GM18505 (cell line): ENCODE measurements at regions not wholly inside any gene's neighbourhood (a gene's known extent, or its start where the extent isn't known, plus 50 kb on each side); places are given as distances from the start of the nearest gene placed in this dataset.
A peak's percentile ranks its signal among the peaks of the same experiment; 100 is the strongest.
"Not testable (repeated sequence)": the region's sequence is repeated elsewhere in the genome, so short reads cannot be mapped to it uniquely, and the experiment has no call there.

Source experiments
- ATAC-seq: cut with Tn5 transposase; IDR thresholded peaks from one replicate; pipeline ENCODE4 v1.9.1; 2021; ENCODE audit not compliant: unreplicated experiment
- POLR2A ChIP-seq: IDR thresholded peaks from 4 replicates; pipeline ENCODE4 v1.6.1; 2011; ENCODE audit warnings: borderline replicate concordance; ENCODE audit not compliant: insufficient read depth, insufficient read length; ENCODE audit errors: extremely low read depth

- peak; percentile 82 for ATAC-seq
- TF ChIP-seq POLR2A = peak; percentile 77
Measured at GRCh38 chr16:22436823-22437652, 62.6 kb upstream of the CDR2 start.

- peak; percentile 29 for ATAC-seq
Measured at GRCh38 chr16:22436326-22436822, 62.0 kb upstream of the CDR2 start.

GRCh38 chr16:22431314-22431713 is 56.9 kb upstream of the CDR2 start:
- ATAC-seq = not testable (repeated sequence)

DNA sequence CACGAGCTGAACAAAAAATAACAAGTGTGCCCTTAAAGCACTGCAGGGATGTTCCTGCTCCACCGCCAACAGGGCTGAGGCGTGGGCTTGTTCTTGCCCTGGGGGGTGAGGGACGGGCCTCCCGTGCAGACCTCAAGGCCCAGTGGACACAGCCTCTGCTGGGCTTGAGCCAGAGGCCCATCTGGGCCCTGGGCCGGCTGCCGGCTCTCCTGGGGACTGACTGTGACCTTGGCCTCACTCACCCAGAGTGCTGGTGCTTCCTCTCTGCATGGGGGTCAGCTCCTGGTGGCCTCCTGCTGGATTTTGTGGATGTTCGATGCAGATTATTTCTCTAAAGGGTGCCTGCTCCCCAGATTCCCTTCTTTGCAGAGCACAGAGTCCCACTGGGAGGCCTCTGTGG is 54.2 kb upstream of the CDR2 start:
- ATAC-seq = no peak
- no peak for TF ChIP-seq POLR2A

DNA sequence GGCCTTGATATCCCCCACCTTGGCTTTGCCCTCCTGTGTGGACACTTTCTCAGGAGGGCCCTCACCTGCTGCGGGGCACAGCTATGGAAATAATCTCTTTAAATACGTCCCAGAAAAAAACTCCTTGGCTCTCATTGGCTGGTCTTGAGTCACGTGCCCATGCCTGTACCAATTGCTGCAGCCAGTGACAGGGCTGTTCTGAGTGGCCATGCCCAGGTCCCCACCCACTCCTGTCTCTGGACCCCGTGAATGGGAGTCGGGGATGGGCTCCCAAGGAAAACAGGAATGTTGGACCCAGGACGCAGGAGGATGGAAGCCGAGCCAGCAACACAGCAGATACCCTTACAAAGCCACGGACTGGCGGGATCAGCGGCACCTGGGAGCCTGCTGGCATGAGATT is 53.1 kb upstream of the CDR2 start:
- no peak for TF ChIP-seq POLR2A
- ATAC-seq = no peak

- no peak for ATAC-seq
- TF ChIP-seq POLR2A = no peak
Measured at GRCh38 chr16:22425847-22426246, 51.4 kb upstream of the CDR2 start.

DNA sequence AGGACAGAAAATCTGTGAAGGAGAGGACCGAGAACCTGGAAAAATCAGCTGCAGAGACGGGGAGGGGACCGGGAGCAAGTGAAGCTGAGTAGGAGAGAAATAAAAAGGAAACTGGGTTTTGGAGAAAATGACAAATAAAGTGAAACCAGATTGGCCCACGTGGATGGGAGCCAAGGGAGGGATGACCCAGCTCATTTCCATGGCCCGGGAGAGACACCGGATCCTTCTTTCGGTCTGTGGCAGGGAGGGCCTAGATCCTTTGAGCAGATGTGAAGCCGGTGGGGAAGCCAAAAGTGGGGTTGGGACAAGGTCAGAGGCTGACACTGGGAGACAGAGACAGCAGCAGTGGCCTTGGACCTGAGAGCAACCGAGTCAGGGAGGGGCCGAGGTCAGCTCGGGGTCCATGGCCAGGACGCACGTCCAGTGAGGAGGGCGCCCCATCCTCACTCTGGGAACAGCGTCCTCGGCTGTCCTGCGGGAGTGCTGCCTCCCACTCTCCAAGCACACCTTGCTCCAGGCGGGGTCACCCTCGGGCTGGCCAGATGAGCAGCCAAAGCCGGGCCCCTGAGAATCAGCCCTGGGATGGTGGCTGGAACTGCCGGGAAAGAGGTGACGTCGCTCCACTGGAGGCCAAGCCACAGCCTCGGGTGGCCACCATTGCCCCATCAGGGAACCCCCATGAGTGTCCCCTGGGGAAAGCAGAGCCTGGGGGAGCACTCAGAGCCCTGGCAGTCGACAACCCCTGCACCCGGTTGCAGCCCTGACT is 50.8 kb upstream of the CDR2 start:
- no peak for TF ChIP-seq POLR2A
- no peak for ATAC-seq

DNA sequence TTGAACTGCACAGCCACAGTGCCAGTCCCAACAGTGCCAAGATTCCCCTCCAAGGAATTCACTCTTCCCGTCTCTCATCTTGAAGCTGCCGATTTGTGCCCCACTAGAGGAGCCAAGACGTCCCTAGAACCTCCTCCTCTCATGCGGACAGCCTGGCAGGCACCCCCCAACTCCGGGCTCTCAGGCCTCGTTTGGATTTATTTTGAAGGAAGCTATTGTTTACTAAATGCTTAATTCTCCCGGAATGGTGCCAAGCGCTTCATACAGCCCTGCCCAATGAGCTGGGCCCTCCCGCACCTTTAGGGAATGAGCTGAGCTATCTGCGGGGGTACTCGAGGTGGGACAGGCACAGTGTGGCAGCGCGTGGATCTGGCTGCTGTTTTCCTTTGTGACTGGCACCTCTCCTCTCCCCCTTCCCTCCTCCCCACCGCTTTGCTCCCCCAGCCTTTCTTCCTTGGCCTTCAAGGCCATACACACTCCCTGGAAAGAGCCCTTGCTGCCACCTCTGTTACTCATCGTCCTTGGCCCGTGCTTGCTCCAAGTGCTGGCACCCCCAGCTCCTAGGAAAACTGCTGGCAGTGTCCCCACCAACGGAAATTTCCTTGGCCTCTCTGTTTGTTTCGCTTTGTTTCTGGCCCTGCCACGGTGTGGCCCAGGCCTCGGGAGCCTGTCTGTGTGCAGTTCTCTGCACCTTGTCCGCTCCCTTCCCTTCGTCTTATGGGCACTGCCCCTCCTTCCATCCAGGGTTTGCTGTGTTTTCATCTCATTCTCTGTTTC is 49.9 kb upstream of the CDR2 start:
- TF ChIP-seq POLR2A = no peak

More for the DNA sequence above, 49.9 kb upstream of the CDR2 start:
- ATAC-seq = no peak
